HG03175 (cell line): ENCODE measurements at regions not wholly inside any gene's neighbourhood (a gene's known extent, or its start where the extent isn't known, plus 50 kb on each side); places are given as distances from the start of the nearest gene placed in this dataset.

ENCODE experiments used
- ATAC-seq: cut with Tn5 transposase; IDR thresholded peaks from one replicate; pipeline ENCODE4 v1.9.1; 2021; ENCODE audit warnings: mild to moderate bottlenecking, moderate library complexity; ENCODE audit not compliant: unreplicated experiment

DNA sequence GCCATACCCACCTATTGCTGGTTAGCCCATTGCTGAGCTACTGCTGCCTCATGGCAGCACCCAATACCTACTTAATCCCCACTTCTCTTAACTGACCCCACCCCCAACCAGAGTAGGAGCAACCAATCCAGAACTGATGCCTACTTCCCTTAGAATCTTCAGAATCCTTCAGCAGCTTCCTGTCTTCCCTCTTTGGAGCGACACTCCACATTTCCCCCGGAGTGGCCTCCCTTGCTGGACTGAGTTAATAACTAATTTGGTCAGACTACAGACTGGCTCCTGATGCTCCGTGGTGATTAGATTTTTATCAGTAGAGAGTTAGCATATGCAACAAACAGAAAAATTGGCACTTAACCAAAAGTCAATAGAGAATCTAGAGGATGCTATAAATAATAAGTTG, 51.2 kb upstream of the UBR2 start:
- no peak for ATAC-seq

DNA sequence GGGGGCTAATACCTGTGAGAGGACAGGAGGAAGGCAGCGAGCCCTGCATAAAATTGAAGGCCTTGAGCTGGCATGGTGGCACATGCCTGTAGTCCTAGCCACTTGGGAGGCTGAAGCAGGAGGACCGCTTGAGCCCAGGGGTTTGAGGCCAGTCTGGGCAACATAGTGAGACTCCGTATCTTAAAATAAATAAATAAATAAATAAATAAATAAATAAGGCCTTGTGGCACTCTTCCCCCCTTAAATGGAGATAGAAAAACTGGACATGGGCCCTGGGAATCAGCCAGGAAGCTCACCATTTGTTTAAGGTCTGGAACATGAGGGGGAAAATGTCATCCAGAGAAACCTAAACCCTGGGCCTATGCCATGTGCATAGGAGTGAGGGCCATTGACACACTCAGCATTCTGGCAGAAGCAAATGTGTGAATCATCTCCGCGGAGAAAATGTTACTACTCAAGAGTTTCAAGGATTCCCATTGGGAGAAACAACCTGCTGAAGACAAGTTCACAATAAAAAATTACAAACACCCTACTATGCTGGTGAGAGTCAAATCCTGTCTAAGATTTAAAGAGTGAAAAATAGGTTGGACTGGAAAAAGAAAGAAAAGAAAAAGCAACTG, 51.9 kb upstream of the UBR2 start:
- ATAC-seq, result no peak

DNA sequence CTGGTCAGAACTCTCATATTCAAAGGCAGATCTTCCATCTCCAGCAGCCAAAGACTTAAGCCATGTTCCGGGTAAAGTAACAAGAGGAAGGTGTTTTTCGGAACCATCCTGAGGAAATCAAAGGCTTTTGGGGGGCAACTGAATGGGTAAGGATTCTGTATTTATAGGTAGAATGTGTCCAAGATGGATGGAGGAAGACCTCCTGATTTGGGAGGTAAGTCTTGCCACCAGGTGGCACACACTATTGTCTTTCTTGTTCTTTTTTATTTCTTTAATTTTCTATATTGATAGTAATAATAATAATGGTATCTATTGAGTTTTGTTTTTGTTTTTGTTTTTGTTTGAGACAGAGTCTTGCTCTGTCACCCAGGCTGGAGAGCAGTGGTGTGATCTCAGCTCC, 53.0 kb upstream of the UBR2 start:
- ATAC-seq, result no peak

DNA sequence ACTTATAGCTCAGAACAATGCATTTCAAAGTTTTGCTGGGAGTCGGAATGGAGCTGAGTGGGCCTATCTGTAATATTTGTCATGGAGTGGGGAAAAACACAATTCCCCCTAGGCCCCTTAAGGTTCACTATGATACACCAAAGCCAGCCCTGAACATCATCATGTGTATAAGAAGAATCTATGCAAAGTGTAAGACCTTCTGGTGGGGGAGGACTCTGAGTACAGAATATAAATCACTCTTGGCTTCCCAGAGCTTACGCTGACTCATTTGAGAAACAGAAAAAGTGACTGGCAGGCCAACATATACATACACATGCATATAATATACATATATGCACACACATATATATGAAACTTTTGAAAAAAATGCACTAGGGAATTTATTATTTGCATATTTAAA, 54.1 kb upstream of the UBR2 start:
- no peak for ATAC-seq

DNA sequence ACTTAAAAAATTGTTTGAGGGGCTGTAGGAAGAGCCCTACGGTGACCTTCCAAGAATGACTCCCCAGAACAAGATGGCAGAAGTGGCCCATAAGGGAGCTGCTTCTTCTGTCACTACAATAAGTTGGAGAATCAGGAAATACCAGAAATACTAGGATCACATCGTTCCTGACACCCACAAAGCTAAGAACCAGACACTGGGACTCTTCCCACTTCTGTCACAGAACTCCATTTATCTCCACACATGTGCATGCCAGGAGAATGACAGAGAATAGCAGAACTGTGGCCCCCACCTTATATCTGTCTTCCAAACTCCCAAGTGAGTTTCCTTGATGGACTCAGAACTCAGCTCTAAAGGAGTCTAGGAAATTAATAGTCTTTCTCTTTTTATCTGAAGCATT, 54.6 kb upstream of the UBR2 start:
- no peak for ATAC-seq

DNA sequence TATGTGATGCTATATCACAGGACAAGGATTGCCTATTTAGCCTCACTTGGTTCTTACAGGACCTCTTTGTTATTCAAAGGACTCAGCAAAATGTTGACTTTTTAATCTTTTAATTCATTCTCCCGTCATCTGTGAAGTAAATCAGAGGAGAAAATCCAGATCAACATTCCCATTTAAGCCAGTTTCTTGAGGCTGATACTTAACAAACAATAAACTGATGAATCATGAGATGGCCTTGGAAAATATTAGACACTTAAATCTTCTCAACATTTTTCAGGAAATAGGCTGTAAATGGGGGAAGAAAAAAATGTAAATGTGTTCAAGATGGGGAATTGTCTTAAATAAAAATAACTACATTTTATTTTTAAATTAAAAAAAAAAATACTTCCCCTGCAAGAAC, 55.9 kb upstream of the UBR2 start:
- no peak for ATAC-seq

DNA sequence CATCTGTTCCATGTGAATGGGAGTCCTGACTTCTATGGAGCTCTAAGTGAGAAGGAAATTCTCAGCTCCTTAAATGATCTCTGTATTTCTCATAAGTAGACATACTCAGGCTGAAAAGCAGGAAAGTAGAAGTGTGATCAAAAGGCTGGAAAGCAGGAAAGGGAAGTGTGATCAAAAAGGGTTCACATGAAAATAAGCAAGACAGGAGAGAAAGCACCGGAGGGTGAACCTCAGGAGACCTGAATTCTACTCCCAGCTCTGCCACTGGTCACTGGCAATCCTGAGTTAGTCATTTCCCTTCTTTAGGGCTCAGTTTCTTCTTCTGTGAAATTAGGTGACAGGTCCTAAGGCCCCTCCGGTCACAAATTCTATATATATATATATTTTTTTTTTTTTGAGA, 55.5 kb upstream of the TRERF1 start:
- peak; percentile 50 for ATAC-seq

DNA sequence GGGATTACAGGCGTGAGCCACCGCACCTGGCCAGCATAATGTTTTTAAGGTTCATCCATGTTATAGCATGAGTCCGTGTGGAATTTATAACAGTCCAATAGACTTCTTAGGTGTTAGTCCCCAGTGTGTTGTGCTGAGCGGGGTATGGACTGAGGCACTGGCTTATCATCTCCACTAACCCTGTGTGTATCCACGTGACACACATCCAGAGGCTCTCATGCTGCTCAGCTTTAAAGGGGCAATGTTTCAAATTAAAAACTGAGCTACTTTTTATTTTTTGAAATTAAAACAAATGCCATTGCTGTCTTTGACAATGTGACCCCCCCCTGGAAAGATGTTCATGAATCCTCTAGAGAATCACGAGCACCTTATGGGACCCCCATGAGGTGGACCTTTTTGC, 54.3 kb upstream of the TRERF1 start:
- no peak for ATAC-seq

DNA sequence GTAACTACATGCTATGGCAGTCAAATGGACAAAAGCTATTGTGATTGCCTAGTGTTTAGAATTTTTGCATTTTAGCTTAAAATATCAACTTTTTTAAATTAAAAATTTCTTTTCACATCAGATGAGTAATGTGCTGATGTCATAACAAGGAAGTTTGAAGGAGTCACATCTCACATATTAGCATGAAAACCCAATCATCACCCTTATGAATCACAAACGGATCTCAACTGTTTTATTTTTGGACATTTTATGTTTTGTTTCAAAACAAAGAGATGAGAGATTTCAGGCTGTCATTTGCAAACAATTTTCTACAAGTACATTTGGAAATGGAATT, 53.6 kb upstream of the TRERF1 start:
- ATAC-seq, result no peak

DNA sequence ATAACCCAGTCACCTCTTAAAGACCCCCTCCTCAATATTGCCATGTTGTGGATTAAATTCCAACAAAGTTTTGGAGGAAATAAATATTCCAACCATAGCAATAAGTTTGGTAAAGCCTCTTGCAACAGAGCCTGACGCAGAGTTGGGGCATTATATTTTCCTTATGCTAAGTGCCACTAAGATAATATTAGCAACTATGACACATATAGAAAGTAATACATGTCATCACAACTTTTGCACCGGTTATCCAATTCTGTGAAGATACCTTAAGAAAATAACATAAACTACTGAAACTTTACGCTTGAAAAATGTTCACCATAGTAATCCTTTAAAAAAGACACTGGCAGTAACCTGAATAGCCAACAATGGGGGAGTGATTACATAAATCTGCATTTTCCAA, 52.2 kb upstream of the TRERF1 start:
- ATAC-seq, result no peak

DNA sequence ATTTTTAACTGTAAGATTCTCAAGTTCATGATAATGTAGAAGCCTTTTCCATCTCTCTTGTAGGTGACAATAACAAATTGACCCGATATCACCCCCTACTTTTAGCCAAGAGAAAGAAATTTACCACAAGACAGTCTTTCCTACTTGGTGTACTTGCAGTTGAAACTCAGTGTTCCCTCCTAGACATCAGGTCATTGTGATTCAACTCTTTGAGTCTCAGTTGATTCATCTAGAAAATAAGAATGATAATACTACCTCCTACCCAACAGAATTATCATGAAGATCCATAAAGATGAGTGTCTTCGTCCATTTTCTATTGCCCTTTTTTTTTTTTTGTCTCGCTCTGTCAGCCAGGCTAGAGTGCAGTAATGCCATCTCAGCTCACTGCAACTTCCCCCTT, 51.3 kb upstream of the TRERF1 start:
- no peak for ATAC-seq

DNA sequence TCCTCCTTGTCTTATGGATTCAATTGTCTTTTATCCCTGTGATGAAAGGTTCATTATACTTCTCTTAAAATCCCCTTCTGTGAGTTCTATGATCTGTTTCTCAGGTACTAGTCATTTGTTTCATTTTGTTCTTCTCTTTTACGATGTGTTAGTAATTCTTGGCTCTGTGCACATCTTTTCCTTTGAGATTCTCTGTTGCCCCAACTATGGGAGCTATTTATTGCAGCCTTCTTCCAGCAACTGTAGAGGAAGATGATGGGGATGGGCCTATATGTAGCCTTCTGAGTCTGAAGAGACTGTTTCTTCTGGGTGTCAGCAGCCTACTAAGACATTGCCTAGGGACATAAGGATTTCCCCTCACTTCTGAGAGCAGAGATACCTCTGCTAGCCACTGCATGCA, 50.4 kb upstream of the TRERF1 start:
- ATAC-seq, result no peak
